ENCODE measurements at regions not wholly inside any gene's neighbourhood (a gene's known extent, or its start where the extent isn't known, plus 50 kb on each side); places are given as distances from the start of the nearest gene placed in this dataset.

GRCh38 chr2:20512061-20512605 lies 65.3 kb downstream of the RHOB start:
- Mint-ChIP-seq H3K4me1 (ENCODE audit: low read depth, unreplicated experiment) (peaks cover 6% of the 10 kb centered on the region), H3K9me3 (ENCODE audit: unreplicated experiment) (peaks cover 7% of the 10 kb centered on the region), H3K27me3 (ENCODE audit: unreplicated experiment) (peaks cover 2% of the 10 kb centered on the region), H3K36me3 (ENCODE audit: unreplicated experiment) (peaks cover 9% of the 10 kb centered on the region), H3K27ac (ENCODE audit: unreplicated experiment) (no peak overlapping the region), H3K4me3 (ENCODE audit: unreplicated experiment) (no peak overlapping the region)
- no peak for DNase-seq
- TF ChIP-seq CTCF (IDR thresholded peaks at IDR 0.05; ENCODE audit: partially characterized antibody, unreplicated experiment), result no peak

DNA sequence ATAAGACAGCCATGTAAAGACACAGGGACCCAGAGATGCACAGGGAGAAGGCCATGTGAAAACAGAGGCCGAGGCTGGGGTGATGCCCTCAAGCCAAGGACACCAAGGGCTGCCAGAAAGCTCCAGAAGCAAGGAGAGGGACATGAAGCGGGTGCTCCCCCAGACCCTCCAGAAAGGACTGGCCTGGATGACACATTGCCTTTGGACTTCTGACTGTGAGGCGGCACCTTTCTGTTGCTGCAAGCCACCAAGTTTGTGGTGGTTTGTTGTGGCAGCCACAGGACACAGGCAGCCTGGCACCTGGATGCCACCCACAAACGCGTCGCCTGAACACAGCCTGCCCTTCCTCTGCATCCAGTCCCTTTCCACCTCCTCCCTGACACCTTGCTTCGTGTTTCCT lies 67.1 kb downstream of the RHOB start:
- peaks cover 2% of the 10 kb centered on the region for H3K27me3 Mint-ChIP-seq (ENCODE audit: unreplicated experiment)
- H3K4me3 Mint-ChIP-seq (ENCODE audit: unreplicated experiment), result no peak overlapping the region
- H3K36me3 Mint-ChIP-seq (ENCODE audit: unreplicated experiment), result peaks cover 9% of the 10 kb centered on the region
- H3K27ac Mint-ChIP-seq (ENCODE audit: unreplicated experiment), result no peak overlapping the region
- H3K9me3 Mint-ChIP-seq (ENCODE audit: unreplicated experiment), result peaks cover 7% of the 10 kb centered on the region
- H3K4me1 Mint-ChIP-seq (ENCODE audit: low read depth, unreplicated experiment), result peaks cover 6% of the 10 kb centered on the region
- no peak for TF ChIP-seq CTCF (IDR thresholded peaks at IDR 0.05; ENCODE audit: partially characterized antibody, unreplicated experiment)
- DNase-seq, result no peak

GRCh38 chr2:20514596-20515269 lies 67.9 kb downstream of the RHOB start:
- H3K27ac Mint-ChIP-seq (ENCODE audit: unreplicated experiment), result no peak overlapping the region
- H3K4me3 Mint-ChIP-seq (ENCODE audit: unreplicated experiment), result no peak overlapping the region
- H3K36me3 Mint-ChIP-seq (ENCODE audit: unreplicated experiment), result peaks cover 7% of the 10 kb centered on the region
- peaks cover 7% of the 10 kb centered on the region for H3K9me3 Mint-ChIP-seq (ENCODE audit: unreplicated experiment)
- peaks cover 1% of the 10 kb centered on the region for H3K4me1 Mint-ChIP-seq (ENCODE audit: low read depth, unreplicated experiment)
- no peak for TF ChIP-seq CTCF (IDR thresholded peaks at IDR 0.05; ENCODE audit: partially characterized antibody, unreplicated experiment)
- H3K27me3 Mint-ChIP-seq (ENCODE audit: unreplicated experiment), result peaks cover 2% of the 10 kb centered on the region
- no peak for DNase-seq

DNA sequence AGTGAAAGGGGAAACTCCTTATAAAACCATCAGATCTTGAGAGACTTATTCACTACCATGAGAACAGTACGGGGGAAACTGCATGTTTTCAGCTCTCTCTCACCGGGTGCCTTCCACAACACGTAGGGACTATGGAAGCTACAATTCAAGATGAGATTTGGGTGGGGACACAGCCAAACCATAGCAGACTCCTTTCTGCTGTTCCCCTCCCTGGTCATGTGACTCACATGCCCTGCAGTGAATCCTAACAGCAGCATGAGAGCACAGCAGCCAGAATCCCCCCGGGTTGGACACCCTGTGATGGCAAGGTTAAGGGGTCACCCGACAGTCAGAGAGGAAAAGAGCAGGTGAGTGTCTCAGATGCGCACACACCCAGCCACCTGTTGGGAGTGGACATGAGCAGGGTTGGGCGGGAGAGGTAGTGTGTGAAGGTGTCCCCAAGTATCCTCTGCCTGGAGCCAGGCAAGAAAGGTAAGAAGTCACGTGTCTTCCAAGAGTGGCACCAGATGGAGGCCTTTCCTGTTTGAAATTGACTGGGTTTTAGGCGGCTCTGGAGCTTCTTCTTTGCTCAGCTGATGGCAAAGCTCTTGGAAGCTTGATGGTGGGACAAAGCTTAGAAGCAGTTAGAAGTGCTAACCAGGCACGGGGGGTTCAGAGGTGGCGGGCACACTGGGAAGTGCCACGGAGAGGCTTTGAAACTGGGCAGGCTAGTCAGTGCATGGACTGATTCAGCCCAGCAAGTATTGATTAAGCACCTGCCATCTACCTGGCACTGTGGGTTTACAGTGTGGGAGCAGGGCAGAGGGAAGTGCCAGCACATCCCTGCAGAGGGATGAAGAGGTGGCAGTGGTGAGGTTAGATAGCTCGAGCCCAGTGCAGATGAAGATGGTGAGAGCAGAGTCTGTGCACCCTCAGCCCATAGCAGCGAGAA lies 68.7 kb downstream of the RHOB start:
- no peaks in the 10 kb centered on the region for H3K4me1 Mint-ChIP-seq (ENCODE audit: low read depth, unreplicated experiment)
- no peak for DNase-seq
- peaks cover 5% of the 10 kb centered on the region for H3K36me3 Mint-ChIP-seq (ENCODE audit: unreplicated experiment)
- no peak for TF ChIP-seq CTCF (IDR thresholded peaks at IDR 0.05; ENCODE audit: partially characterized antibody, unreplicated experiment)
- no peak overlapping the region for H3K27ac Mint-ChIP-seq (ENCODE audit: unreplicated experiment)
- peaks cover 2% of the 10 kb centered on the region for H3K27me3 Mint-ChIP-seq (ENCODE audit: unreplicated experiment)
- peaks cover 7% of the 10 kb centered on the region for H3K9me3 Mint-ChIP-seq (ENCODE audit: unreplicated experiment)
- no peak overlapping the region for H3K4me3 Mint-ChIP-seq (ENCODE audit: unreplicated experiment)
